NCI-H524 treated with DMSO at 0.1 percent for 48 hours (cell line): ENCODE measurements at regions not wholly inside any gene's neighbourhood (a gene's known extent, or its start where the extent isn't known, plus 50 kb on each side); places are given as distances from the start of the nearest gene placed in this dataset.

ENCODE experiments used
- DNase-seq: peaks from one replicate; lab custom pipeline; 2025; lab: John Stamatoyannopoulos, UW

GRCh38 chr6:44715188-44715587 lies 327.7 kb downstream of the CDC5L start:
- no peak for DNase-seq

- DNase-seq = peak; percentile 25
Measured at GRCh38 chr6:44715925-44716324, 328.4 kb downstream of the CDC5L start.

- DNase-seq = no peak
Measured at GRCh38 chr6:44717431-44717830, 329.9 kb downstream of the CDC5L start.

- no peak for DNase-seq
Measured at GRCh38 chr6:44721954-44722578, 334.6 kb downstream of the CDC5L start.

GRCh38 chr6:44722736-44723135 lies 335.2 kb downstream of the CDC5L start:
- DNase-seq = no peak

- DNase-seq = peak; percentile 5
Measured at GRCh38 chr6:44723439-44724197, 336.1 kb downstream of the CDC5L start.

- no peak for DNase-seq
Measured at GRCh38 chr6:44725070-44725469, 337.6 kb downstream of the CDC5L start.

- DNase-seq = no peak
Measured at GRCh38 chr6:44727651-44728630, 340.4 kb downstream of the CDC5L start.

- DNase-seq = no peak
Measured at GRCh38 chr6:44730771-44731391, 343.4 kb downstream of the CDC5L start.

- no peak for DNase-seq
Measured at GRCh38 chr6:44731485-44732095, 344.1 kb downstream of the CDC5L start.

- DNase-seq = no peak
Measured at GRCh38 chr6:44732243-44732642, 344.7 kb downstream of the CDC5L start.

- DNase-seq = no peak
Measured at GRCh38 chr6:44733126-44733525, 345.6 kb downstream of the CDC5L start.

- no peak for DNase-seq
Measured at GRCh38 chr6:44733868-44734267, 346.4 kb downstream of the CDC5L start.

GRCh38 chr6:44734886-44735629 lies 347.6 kb downstream of the CDC5L start:
- no peak for DNase-seq

- DNase-seq = no peak
Measured at GRCh38 chr6:44735630-44735963, 348.1 kb downstream of the CDC5L start.

- DNase-seq = no peak
Measured at GRCh38 chr6:44737341-44737740, 349.8 kb downstream of the CDC5L start.

GRCh38 chr6:44737829-44738528 lies 350.5 kb downstream of the CDC5L start:
- DNase-seq = no peak

GRCh38 chr6:44738601-44739146 lies 351.2 kb downstream of the CDC5L start:
- DNase-seq = no peak

- no peak for DNase-seq
Measured at GRCh38 chr6:44739181-44739580, 351.7 kb downstream of the CDC5L start.

- DNase-seq = no peak
Measured at GRCh38 chr6:44740566-44741120, 353.1 kb downstream of the CDC5L start.
